Dermis microvascular lymphatic vessel endothelial cell (primary cell): ENCODE measurements at regions not wholly inside any gene's neighbourhood (a gene's known extent, or its start where the extent isn't known, plus 50 kb on each side); places are given as distances from the start of the nearest gene placed in this dataset.
A peak's percentile ranks its signal among the peaks of the same experiment; 100 is the strongest.

Experiments
- DNase-seq, 2 donors: peaks; one replicate each; pipeline versions ENCODE4 v3.0.0 to v3.0.0-alpha.2; 2010; ENCODE audit warnings: low read depth in 2 of 2

- no peak for DNase-seq
These were observed 146.3 kb upstream of the EEPD1 start for GRCh38 chr7:36006636-36007229.

- no peak for DNase-seq
These were observed 142.1 kb upstream of the EEPD1 start for GRCh38 chr7:36010656-36011587.

- no peak for DNase-seq
These were observed 141.5 kb upstream of the EEPD1 start for GRCh38 chr7:36011588-36011965.

GRCh38 chr7:36013246-36014014, 139.6 kb upstream of the EEPD1 start:
- DNase-seq, result no peak

GRCh38 chr7:36014961-36015360, 138.1 kb upstream of the EEPD1 start:
- DNase-seq, result no peak

- DNase-seq, result no peak
These were observed 137.3 kb upstream of the EEPD1 start for GRCh38 chr7:36015733-36016132.

DNA sequence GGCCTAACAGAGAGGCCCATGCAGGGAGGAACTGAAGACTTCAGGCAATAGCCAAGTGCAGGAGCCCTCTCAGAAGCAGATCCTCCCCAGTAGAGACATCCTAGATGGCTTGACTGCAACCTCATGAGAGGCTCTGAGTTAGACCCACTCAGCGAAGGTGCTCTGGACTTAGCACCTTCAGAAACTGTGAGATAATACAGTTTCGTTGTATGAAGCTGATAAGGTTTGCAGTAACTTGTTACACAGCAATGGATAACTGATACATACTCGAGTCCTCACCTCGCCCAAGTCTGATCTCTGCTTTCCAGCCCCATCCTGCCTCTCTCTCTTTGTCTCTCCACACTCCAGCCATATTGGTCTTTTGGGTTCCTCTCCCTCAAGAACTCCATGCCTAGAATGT, 136.4 kb upstream of the EEPD1 start:
- no peak for DNase-seq

GRCh38 chr7:36017111-36017510, 135.9 kb upstream of the EEPD1 start:
- DNase-seq, result no peak

- DNase-seq, result no peak
These were observed 134.1 kb upstream of the EEPD1 start for GRCh38 chr7:36018816-36019484.

DNA sequence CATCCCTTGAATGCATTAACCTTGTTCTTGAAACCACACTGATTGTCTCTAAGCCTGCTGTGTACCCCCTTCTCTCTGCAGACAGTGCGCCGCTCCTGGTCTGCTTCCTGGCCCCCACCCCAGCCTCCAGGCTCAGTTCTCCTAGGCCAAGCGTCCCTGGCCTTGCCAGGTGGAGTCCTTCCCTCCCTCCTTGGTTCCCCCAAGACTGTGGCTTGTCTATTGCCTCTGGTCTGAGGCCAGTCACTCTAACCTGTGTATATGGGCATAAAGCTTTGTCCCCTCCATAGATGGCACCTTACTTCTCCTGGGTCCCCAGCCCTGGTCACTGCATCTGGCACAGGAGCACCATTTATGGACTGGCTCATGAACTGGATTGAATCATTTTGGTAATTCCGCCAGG, 133.5 kb upstream of the EEPD1 start:
- no peak for DNase-seq

DNA sequence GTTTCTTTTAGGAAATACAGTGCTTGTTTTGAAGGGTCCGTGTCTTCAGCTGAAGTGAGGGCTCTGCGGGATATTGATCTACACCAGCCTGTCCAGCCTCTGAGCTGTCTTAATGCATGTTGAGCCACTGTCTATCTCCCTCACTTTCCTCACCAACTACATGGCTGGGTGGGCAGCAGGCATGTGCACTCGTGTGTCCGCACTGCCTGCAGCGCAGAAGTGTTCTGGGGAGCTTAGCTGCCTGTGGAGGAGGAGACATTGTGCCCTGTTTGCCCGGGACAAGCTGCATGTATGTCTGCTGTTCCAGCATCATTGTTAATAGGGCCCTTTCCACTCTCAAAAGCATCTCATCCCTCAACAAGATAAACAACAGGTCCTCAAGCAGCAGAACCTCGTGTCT, 133.1 kb upstream of the EEPD1 start:
- DNase-seq, result no peak

GRCh38 chr7:36021367-36021766, 131.7 kb upstream of the EEPD1 start:
- peak in 1 of 2 donors; percentile 34 for DNase-seq

DNA sequence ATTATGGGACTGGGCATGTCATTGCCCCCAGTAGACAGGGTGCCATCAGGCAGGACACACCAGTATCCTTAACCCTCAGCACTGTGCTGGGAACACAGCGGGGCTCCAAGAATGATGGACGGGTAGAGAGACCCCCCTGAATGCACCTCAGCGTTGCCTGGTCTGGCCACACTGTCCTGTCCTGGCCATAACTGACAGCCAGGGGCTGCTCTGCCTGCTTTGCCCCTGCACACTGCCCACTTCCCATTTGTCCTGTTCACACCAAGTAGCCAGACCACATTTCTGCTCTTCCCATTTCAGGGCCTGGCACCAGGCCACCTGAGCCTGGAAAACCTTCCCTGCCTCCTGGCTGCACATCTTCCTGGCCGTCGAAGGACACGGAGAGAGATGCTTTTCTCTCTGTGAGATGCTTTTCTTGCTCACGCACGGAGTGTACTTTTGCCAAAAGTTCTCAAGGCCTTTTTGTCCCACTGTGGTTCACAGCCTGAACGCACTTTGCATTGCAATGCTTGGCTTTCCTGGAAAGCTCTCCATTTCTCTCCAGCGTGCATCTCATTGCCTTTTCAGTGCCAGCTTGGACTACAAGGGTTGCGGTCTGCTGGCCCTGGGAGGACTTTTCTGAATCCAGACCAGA, 131.0 kb upstream of the EEPD1 start:
- DNase-seq, result no peak

DNA sequence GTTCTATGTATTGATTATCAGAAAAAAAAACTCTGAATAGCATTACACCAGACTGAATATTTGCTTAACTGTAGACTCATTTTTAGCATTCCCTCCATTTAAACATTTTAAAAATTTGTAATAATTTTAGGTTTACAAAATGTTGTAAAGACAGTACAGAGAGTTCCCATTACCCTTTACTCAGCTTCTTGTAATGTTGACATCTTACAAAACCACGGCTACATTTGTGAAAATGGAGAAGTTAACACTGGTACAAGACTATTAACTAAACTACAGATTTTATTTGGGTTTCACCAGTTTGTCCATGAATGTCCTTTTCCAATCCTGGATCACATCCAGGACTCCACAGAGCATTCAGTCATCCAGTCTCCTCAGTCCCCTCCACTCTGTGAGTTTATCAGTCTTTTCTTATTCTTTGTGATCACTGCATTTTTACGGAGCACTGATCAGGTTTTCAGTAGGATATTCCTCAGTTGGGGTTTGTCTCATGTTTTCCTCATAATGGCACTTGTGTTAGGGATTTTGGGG, 130.0 kb upstream of the EEPD1 start:
- no peak for DNase-seq

DNA sequence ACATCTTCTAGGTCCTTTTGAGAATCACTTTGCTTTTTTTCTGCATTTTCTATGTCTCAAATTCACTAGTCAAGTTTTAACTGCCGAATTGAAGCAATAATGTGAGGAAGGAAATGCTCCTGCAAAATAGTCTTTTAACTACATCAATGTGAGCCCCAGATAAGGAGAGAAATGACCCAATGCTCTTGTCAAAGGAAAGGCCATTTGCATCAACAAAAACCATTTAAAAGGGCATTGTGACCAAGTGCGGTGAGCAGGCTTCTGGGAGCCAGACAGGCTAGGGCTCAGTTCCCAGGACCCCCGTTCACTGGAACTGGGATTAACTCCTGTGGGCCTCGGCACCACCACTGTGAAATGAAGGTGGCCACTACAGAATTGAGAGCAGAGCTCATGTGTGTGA, 127.9 kb upstream of the EEPD1 start:
- no peak for DNase-seq

GRCh38 chr7:36029311-36029710, 123.7 kb upstream of the EEPD1 start:
- no peak for DNase-seq

GRCh38 chr7:36029853-36030515, 123.1 kb upstream of the EEPD1 start:
- DNase-seq, result no peak

DNA sequence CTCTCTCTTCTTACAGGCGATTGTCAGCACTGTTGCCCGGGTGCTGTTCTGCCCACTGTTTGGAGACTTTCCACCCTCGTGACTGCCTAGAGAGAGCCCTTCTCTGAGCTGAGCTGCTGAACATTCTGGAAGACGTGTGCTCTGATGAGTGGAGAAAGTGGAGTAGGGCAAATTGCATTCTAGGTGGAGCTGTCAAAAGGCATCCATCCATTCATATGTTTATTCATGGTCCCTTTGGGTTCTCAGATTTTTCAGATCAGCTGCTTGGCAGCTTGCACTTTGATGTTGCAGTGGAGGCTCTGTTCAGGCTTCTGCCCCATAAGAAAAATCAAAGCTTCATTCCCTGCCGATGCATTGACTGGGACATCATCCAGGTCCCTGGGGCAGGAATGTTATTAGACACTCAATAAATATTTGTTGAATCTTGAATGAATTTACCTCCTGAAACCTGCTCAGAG, 120.7 kb upstream of the EEPD1 start:
- DNase-seq, result no peak

DNA sequence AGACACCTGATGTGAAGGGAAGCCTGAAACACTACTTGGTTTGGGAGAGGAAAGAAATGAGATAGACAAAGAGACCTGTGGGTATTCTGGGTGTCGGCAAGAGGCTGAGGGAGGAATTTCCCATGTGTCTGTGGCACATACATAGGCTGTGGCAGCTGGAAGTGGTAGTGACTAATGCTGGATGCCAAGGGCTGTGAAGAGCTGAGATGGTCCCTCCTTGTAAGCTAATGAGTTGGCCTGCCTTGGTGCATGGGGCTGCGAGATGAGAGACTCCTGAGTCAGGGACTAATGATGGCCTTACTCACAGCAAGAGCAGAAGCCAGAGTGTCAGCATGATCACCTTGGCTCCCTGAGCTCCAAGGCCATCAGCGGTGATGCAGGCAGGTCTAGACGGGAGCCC, 119.0 kb upstream of the EEPD1 start:
- no peak for DNase-seq

DNA sequence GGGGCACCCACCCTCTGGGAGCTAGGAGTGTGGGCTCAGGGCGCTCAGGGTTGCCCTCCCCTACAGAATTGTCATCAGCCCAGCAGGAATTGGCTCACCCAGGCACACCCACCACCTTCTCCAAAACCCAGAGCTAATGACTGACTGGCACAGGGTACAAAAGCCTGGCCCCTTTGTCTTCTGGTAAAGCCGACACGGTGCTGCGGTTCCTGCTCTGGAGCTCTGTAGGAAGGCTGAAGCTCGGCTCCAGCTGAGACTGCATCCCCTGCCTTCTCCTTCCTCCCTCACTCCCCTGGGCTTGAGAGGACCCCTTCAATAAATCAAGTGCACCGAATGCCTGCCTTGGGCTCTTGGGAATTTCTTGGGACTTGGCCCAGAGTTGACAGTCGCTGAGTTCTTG, 117.9 kb upstream of the EEPD1 start:
- no peak for DNase-seq
